HepG2 (cell line): ENCODE measurements at regions not wholly inside any gene's neighbourhood (a gene's known extent, or its start where the extent isn't known, plus 50 kb on each side); places are given as distances from the start of the nearest gene placed in this dataset.

ENCODE experiments used
- BCL6 ChIP-seq: IDR thresholded peaks from 2 replicates; pipeline ENCODE4 v1.6.1; 2016; ENCODE audit warnings: missing genetic modification reagents, missing compliant biosample characterization
- CTCF ChIP-seq: sonication (generic); formaldehyde crosslinking; IDR thresholded peaks from 2 replicates; pipeline ENCODE4 v1.5.0; 2020; ENCODE audit warnings: mild to moderate bottlenecking, missing genetic modification reagents, moderate library complexity
- E2F5 ChIP-seq: sonication (generic); formaldehyde crosslinking; conservative IDR thresholded peaks from 2 replicates; pipeline ENCODE4 v1.4.0; 2020; ENCODE audit warnings: missing genetic modification reagents
- KDM1A ChIP-seq: IDR thresholded peaks from 2 replicates; pipeline ENCODE4 v1.6.1; 2016; ENCODE audit warnings: missing compliant biosample characterization
- NR0B2 ChIP-seq: sonication (generic); formaldehyde crosslinking; IDR thresholded peaks from 2 replicates; pipeline ENCODE4 v1.4.0; 2020; ENCODE audit warnings: mild to moderate bottlenecking, missing genetic modification reagents
- ZNF549 ChIP-seq: sonication (generic); formaldehyde crosslinking; IDR thresholded peaks from 2 replicates; pipeline ENCODE4 v1.5.0; 2020; ENCODE audit warnings: missing genetic modification reagents
- ZSCAN29 ChIP-seq: sonication (generic); formaldehyde crosslinking; conservative IDR thresholded peaks from 2 replicates; pipeline ENCODE4 v1.4.0; 2020; ENCODE audit warnings: mild to moderate bottlenecking, missing genetic modification reagents

GRCh38 chr3:182117583-182117982, 405.9 kb downstream of the SOX2 start:
- TF ChIP-seq NR0B2 (CRISPR knock-in tag) (no peak), KDM1A (CRISPR knock-in tag) (no peak), ZSCAN29 (no peak), ZNF549 (CRISPR knock-in tag) (no peak), BCL6 (CRISPR knock-in tag) (no peak), CTCF (CRISPR knock-in tag) (no peak), E2F5 (CRISPR knock-in tag) (no peak)
